Lower leg skin (tissue), 3 donors: ENCODE measurements at regions not wholly inside any gene's neighbourhood (a gene's known extent, or its start where the extent isn't known, plus 50 kb on each side); places are given as distances from the start of the nearest gene placed in this dataset.

Source experiments
- POLR2A ChIP-seq, 2 donors: fragments of 450-650 bp; IDR thresholded peaks; one replicate each; pipeline ENCODE4 v1.6.1; 2016 to 2017; ENCODE audit warnings: antibody characterized with exemption in 2 of 2, mild to moderate bottlenecking in 1 of 2, moderate library complexity in 1 of 2
- TF ChIP-seq, protein P1 (sequence below), 3 donors: fragments of 450-650 bp; IDR thresholded peaks; one replicate each; pipeline ENCODE4 v1.5.1; 2016; ENCODE audit warnings: antibody characterized with exemption in 3 of 3, mild to moderate bottlenecking in 3 of 3, moderate library complexity in 2 of 3

DNA sequence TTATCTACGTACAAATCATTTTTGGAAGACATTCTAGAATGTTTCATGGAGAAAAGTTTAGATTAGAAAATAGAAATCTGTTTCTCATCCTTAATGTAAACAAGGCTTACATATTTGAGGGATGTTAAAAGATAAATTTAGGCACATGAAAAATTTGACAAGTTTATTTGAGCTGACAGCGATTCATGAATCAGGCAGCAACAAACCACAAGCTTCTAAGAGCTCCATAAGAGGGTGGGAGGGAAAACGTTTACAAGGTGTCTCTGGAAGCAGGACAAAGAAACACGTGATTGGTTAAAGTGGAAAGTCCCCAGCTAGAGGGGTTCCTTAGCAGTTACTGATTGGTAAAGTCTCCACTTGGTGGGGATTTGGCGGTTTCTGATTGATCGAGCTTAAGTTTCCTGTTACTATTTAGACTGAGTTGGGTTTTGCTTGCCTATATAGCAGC, 228.9 kb upstream of the PITRM1 start:
- TF ChIP-seq, protein P1, sequence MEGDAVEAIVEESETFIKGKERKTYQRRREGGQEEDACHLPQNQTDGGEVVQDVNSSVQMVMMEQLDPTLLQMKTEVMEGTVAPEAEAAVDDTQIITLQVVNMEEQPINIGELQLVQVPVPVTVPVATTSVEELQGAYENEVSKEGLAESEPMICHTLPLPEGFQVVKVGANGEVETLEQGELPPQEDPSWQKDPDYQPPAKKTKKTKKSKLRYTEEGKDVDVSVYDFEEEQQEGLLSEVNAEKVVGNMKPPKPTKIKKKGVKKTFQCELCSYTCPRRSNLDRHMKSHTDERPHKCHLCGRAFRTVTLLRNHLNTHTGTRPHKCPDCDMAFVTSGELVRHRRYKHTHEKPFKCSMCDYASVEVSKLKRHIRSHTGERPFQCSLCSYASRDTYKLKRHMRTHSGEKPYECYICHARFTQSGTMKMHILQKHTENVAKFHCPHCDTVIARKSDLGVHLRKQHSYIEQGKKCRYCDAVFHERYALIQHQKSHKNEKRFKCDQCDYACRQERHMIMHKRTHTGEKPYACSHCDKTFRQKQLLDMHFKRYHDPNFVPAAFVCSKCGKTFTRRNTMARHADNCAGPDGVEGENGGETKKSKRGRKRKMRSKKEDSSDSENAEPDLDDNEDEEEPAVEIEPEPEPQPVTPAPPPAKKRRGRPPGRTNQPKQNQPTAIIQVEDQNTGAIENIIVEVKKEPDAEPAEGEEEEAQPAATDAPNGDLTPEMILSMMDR (IDR thresholded peaks at IDR 0.05): no peak
- no peak for TF ChIP-seq POLR2A (IDR thresholded peaks at IDR 0.05)
